ENCODE measurements at regions not wholly inside any gene's neighbourhood (a gene's known extent, or its start where the extent isn't known, plus 50 kb on each side); places are given as distances from the start of the nearest gene placed in this dataset.

DNA sequence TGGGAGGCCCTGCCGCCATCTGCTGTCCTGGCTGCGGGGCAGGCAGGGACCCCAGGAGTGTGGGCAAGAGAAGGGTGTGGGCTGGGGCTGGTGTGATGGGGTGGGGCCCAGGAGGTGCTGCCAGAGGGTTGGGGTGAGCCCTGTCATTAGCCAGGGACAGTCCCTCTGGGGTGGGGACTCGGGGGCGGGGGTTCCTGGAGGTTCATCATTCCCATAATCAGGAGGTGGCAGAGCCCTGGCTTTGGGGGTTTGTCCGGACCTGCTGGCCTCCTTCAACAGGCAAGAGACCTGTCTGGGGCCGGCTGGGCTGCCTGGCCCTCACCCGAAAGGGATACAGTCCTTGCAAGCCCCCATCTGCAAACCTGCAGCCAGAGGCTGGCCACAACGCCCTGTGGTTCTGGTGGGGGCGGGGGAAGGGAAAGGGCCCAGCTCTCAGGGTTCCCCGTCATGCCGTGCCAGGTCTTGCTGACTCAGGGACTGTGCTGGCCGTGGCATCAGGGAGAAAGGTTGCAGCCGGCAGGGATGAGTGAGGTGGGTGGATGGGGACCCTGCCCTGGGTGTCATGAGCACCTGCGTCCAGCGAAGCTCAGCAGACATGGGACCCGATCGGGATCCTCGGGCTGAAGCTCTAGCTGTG lies 65.2 kb downstream of the MRPL36 start:
- H3K9me3 ChIP-seq (ENCODE audit: control insufficient read depth in 1 of 2, insufficient read depth in 1 of 2, low read depth in 1 of 2, low read length in 2 of 2): no peaks in the 10 kb centered on the region
- intact Hi-C loops (cut with micrococcal nuclease): no loop called here
- H3K36me3 ChIP-seq (ENCODE audit: control insufficient read depth in 1 of 2, insufficient read depth in 2 of 2, low read length in 2 of 2): no peaks in the 10 kb centered on the region
- no peaks in the 10 kb centered on the region for H3K79me2 ChIP-seq (ENCODE audit: insufficient read depth, low read length)
- no peak overlapping the region for H3K4me2 ChIP-seq (ENCODE audit: low read length)
- ChIA-PET RAD21 (ENCODE audit: low non-redundant PET in 1 of 2, low total read pairs in 2 of 2, uncharacterized antibody in 2 of 2, unreplicated experiment in 2 of 2) (no interaction called here), POLR2A (no interaction called here), CTCF (no interaction called here)
- DNase-seq (ENCODE audit: low read depth, low spot score): no peak
- ATAC-seq: no peak
- no peak overlapping the region for H2AFZ ChIP-seq (ENCODE audit: low read depth, low read length, poor library complexity, severe bottlenecking)
- no peak overlapping the region for H3K27ac ChIP-seq (ENCODE audit: low read depth, low read length)
- no TSS peak for BruUV-seq (replicated peaks)
- no peak overlapping the region for H3K4me3 ChIP-seq (replicated peaks in 1 of 2; ENCODE audit: low read depth in 1 of 2, low read length in 2 of 2)
- H4K20me1 ChIP-seq (ENCODE audit: insufficient read depth): no peaks in the 10 kb centered on the region
- H3K9ac ChIP-seq (ENCODE audit: low read length): no peak overlapping the region
- no peaks in the 10 kb centered on the region for H3K4me1 ChIP-seq (ENCODE audit: control insufficient read depth in 1 of 2, insufficient read depth in 2 of 2, low read length in 2 of 2)
- TF ChIP-seq, protein P1, sequence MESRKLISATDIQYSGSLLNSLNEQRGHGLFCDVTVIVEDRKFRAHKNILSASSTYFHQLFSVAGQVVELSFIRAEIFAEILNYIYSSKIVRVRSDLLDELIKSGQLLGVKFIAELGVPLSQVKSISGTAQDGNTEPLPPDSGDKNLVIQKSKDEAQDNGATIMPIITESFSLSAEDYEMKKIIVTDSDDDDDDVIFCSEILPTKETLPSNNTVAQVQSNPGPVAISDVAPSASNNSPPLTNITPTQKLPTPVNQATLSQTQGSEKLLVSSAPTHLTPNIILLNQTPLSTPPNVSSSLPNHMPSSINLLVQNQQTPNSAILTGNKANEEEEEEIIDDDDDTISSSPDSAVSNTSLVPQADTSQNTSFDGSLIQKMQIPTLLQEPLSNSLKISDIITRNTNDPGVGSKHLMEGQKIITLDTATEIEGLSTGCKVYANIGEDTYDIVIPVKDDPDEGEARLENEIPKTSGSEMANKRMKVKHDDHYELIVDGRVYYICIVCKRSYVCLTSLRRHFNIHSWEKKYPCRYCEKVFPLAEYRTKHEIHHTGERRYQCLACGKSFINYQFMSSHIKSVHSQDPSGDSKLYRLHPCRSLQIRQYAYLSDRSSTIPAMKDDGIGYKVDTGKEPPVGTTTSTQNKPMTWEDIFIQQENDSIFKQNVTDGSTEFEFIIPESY (IDR thresholded peaks at IDR 0.05; ENCODE audit: extremely low read depth, insufficient replicate concordance, low read length): no peak
- TF ChIP-seq CEBPB (IDR thresholded peaks at IDR 0.05; ENCODE audit: low read depth) (no peak), ELF1 (IDR thresholded peaks at IDR 0.05; ENCODE audit: borderline replicate concordance, low read depth) (no peak), CBX3 (IDR thresholded peaks at IDR 0.05; ENCODE audit: low read depth) (no peak), SIN3A (IDR thresholded peaks at IDR 0.05; ENCODE audit: low read depth) (no peak), POLR2AphosphoS5 (IDR thresholded peaks at IDR 0.05; ENCODE audit: low read depth, low read length) (no peak), SRF (IDR thresholded peaks at IDR 0.05; ENCODE audit: low read depth) (no peak), RAD21 (IDR thresholded peaks at IDR 0.05; ENCODE audit: low read depth) (no peak)
- H3K9me2 ChIP-seq (ENCODE audit: insufficient read depth): no peaks in the 10 kb centered on the region
- peaks cover 15% of the 10 kb centered on the region; the same call in 1 of the 2 replicates for H3K27me3 ChIP-seq (ENCODE audit: insufficient read depth, low read length)

DNA sequence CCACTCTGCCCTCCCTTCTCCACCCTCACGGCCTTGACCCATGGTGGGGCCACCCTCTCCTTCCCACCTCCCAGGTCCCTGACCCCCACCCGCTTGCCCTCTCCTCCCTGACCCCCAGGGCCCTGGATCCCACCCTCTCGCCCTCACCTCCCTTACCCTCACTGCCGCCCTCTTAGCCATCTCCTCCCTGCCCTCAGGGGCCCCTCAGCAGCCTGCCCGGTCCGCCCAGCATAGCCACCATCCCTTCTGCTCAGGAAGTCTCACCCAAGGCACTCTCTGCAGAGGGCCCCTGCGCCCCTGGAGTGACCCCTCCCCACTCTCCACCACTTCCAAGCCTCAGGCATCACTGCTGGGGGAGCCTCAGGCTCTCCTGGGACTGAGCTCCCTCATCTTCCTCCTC lies 66.3 kb downstream of the MRPL36 start:
- H3K27me3 ChIP-seq (ENCODE audit: insufficient read depth, low read length): peaks cover 15% of the 10 kb centered on the region; the same call in 1 of the 2 replicates
- BruUV-seq (replicated peaks): no TSS peak
- H3K4me3 ChIP-seq (replicated peaks in 1 of 2; ENCODE audit: low read depth in 1 of 2, low read length in 2 of 2): no peak overlapping the region
- H3K9ac ChIP-seq (ENCODE audit: low read length): no peak overlapping the region
- ChIA-PET RAD21 (ENCODE audit: low non-redundant PET in 1 of 2, low total read pairs in 2 of 2, uncharacterized antibody in 2 of 2, unreplicated experiment in 2 of 2) (no interaction called here), POLR2A (no interaction called here), CTCF (no interaction called here)
- no peaks in the 10 kb centered on the region for H3K79me2 ChIP-seq (ENCODE audit: insufficient read depth, low read length)
- H3K36me3 ChIP-seq (ENCODE audit: control insufficient read depth in 1 of 2, insufficient read depth in 2 of 2, low read length in 2 of 2): no peaks in the 10 kb centered on the region
- H4K20me1 ChIP-seq (ENCODE audit: insufficient read depth): no peaks in the 10 kb centered on the region
- H3K4me2 ChIP-seq (ENCODE audit: low read length): no peak overlapping the region
- no peak for ATAC-seq
- no peaks in the 10 kb centered on the region for H3K9me2 ChIP-seq (ENCODE audit: insufficient read depth)
- H3K27ac ChIP-seq (ENCODE audit: low read depth, low read length): no peak overlapping the region
- no peak for DNase-seq (ENCODE audit: low read depth, low spot score)
- no peaks in the 10 kb centered on the region for H3K4me1 ChIP-seq (ENCODE audit: control insufficient read depth in 1 of 2, insufficient read depth in 2 of 2, low read length in 2 of 2)
- intact Hi-C loops (cut with micrococcal nuclease): no loop called here
- H2AFZ ChIP-seq (ENCODE audit: low read depth, low read length, poor library complexity, severe bottlenecking): no peak overlapping the region
- H3K9me3 ChIP-seq (ENCODE audit: control insufficient read depth in 1 of 2, insufficient read depth in 1 of 2, low read depth in 1 of 2, low read length in 2 of 2): no peaks in the 10 kb centered on the region
- TF ChIP-seq ZFX (IDR thresholded peaks at IDR 0.05) (no peak), EZH2phosphoT487 (IDR thresholded peaks at IDR 0.05; ENCODE audit: borderline replicate concordance) (no peak), ZNF274 (IDR thresholded peaks at IDR 0.05; ENCODE audit: low read depth, low read length) (no peak), EGR1 (IDR thresholded peaks at IDR 0.05; ENCODE audit: low read depth) (no peak), POLR2AphosphoS5 (IDR thresholded peaks at IDR 0.05; ENCODE audit: low read depth, low read length) (no peak), EZH2 (IDR thresholded peaks at IDR 0.05) (no peak), YY1 (IDR thresholded peaks at IDR 0.05; ENCODE audit: extremely low read depth, insufficient replicate concordance, low read depth, low read length) (no peak)
- TF ChIP-seq, protein P2, sequence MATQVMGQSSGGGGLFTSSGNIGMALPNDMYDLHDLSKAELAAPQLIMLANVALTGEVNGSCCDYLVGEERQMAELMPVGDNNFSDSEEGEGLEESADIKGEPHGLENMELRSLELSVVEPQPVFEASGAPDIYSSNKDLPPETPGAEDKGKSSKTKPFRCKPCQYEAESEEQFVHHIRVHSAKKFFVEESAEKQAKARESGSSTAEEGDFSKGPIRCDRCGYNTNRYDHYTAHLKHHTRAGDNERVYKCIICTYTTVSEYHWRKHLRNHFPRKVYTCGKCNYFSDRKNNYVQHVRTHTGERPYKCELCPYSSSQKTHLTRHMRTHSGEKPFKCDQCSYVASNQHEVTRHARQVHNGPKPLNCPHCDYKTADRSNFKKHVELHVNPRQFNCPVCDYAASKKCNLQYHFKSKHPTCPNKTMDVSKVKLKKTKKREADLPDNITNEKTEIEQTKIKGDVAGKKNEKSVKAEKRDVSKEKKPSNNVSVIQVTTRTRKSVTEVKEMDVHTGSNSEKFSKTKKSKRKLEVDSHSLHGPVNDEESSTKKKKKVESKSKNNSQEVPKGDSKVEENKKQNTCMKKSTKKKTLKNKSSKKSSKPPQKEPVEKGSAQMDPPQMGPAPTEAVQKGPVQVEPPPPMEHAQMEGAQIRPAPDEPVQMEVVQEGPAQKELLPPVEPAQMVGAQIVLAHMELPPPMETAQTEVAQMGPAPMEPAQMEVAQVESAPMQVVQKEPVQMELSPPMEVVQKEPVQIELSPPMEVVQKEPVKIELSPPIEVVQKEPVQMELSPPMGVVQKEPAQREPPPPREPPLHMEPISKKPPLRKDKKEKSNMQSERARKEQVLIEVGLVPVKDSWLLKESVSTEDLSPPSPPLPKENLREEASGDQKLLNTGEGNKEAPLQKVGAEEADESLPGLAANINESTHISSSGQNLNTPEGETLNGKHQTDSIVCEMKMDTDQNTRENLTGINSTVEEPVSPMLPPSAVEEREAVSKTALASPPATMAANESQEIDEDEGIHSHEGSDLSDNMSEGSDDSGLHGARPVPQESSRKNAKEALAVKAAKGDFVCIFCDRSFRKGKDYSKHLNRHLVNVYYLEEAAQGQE (IDR thresholded peaks at IDR 0.05; ENCODE audit: low read depth): no peak
